ENCODE measurements at regions not wholly inside any gene's neighbourhood (a gene's known extent, or its start where the extent isn't known, plus 50 kb on each side); places are given as distances from the start of the nearest gene placed in this dataset.

DNA sequence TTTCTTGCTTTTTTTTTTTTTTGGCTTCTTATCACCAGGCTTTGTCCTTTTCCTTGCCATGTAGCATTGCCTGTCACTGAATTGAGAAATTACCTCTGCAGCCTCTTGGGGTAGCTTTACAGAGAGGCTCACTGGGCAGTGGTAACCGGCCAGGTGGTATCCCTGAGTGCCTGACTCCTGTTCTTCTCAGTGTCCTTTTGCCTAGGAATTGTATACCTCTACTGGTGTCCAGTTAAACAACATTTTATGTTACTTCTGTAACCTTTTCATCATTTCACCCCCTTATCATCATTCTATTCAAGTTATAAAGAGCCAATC lies 523.9 kb downstream of the BCL11A start:
- no peaks in the 10 kb centered on the region for H3K36me3 ChIP-seq (ENCODE audit: control insufficient read depth in 2 of 2, insufficient read depth in 2 of 2, low read length in 1 of 2)
- BruUV-seq (replicated peaks) = no TSS peak

DNA sequence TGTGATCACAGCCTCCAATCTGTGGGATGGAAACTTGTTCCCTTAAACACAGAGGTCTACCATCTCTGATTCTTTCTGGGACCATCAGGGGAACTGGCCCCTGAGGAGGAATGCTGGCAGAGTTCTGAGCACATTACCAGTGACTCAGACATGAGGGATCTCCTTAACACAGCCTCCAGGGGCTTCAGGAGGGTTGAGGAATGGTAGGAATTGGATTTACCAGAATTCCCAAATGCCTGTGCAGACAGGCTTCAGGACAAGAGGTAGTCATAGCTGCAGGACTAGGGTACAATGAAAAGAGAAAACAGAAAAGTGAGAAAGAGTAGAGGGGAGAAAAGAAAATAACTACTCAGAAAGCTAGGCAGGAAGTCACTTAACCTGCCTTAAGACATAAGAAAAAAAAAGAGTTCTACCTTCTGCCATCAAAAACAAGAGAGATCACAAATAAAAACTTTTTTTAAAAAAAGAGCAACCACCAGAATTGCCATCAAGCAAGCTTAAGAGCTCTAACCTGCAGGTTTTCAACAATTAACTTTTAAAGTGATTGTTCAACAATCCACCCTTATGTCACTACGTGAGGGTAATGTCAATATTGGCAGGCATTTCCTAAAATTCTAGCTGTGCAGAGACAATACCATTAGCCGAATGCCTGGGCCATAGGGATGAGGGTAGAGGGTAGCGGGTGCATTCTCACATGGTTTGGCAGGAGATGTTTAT lies 524.4 kb downstream of the BCL11A start:
- ATAC-seq (no peak), DNase-seq (ENCODE audit: low read depth, low spot score) (no peak), FAIRE-seq (no peak)
- ChIA-PET CTCF (interaction anchor here (0.7 kb wide), 1 partner anchor 10 kb away, joined by 3 read pairs; no protein-coding TSS in a partner anchor), SMC1A (ENCODE audit: uncharacterized antibody, unreplicated experiment) (no interaction called here), RAD21 (ENCODE audit: unreplicated experiment) (no interaction called here), POLR2A (no interaction called here)
- Histone ChIP-seq H3K27ac (ENCODE audit: control insufficient read depth, insufficient read depth) (no peak overlapping the region), H3K4me2 (ENCODE audit: control insufficient read depth, insufficient read depth) (no peak overlapping the region), H3K79me2 (ENCODE audit: control insufficient read depth, insufficient read depth, low read length) (no peaks in the 10 kb centered on the region), H3K4me1 (ENCODE audit: control insufficient read depth, insufficient read depth, low read length) (no peaks in the 10 kb centered on the region), H3K4me3 (no peak overlapping the region), H3K9me3 (replicated peaks; ENCODE audit: control insufficient read depth, insufficient read depth, low read length) (no peaks in the 10 kb centered on the region; the same call in 2 of the 3 replicates), H3K36me3 (ENCODE audit: control insufficient read depth in 2 of 2, insufficient read depth in 2 of 2, low read length in 1 of 2) (no peaks in the 10 kb centered on the region), H3K9ac (ENCODE audit: control insufficient read depth, insufficient read depth, low read length) (no peak overlapping the region), H3K27me3 (replicated peaks in 1 of 2; ENCODE audit: control insufficient read depth in 2 of 2, insufficient read depth in 2 of 2, low read length in 1 of 2) (no peaks in the 10 kb centered on the region), H4K20me1 (ENCODE audit: control insufficient read depth, insufficient read depth) (no peaks in the 10 kb centered on the region), H2AFZ (ENCODE audit: control insufficient read depth, low read depth, low read length) (no peak overlapping the region)
- TF ChIP-seq PBX3 (IDR thresholded peaks at IDR 0.05; ENCODE audit: insufficient replicate concordance, low read depth, low read length) (no peak), YBX1 (IDR thresholded peaks at IDR 0.05) (no peak), POU2F2 (IDR thresholded peaks at IDR 0.05; ENCODE audit: borderline replicate concordance, low read depth, low read length) (no peak), TARDBP (IDR thresholded peaks at IDR 0.05; ENCODE audit: borderline replicate concordance) (no peak), MXI1 (IDR thresholded peaks at IDR 0.05; ENCODE audit: low read depth, low read length) (no peak), CEBPB (IDR thresholded peaks at IDR 0.05; ENCODE audit: borderline replicate concordance in 1 of 2, low read depth in 2 of 2, low read length in 2 of 2) (no peak), HCFC1 (IDR thresholded peaks at IDR 0.05; ENCODE audit: low read length) (no peak), CREM (IDR thresholded peaks at IDR 0.05; ENCODE audit: low read depth) (no peak), CREB1 (IDR thresholded peaks at IDR 0.05; ENCODE audit: low read depth) (no peak), SIN3A (IDR thresholded peaks at IDR 0.05; ENCODE audit: low read depth, low read length) (no peak)
- in situ Hi-C loops (cut with MboI) = no loop called here
- intact Hi-C loops (cut with micrococcal nuclease; ENCODE audit: unreplicated experiment) = no loop called here
- 32% methylated on average over 3 of the region's 3 CpGs for WGBS (ENCODE audit: insufficient coverage, insufficient replicate concordance, low lambda C conversion rate, missing lambda C conversion rate)
- no TSS peak for BruUV-seq (replicated peaks)

More for the DNA sequence above, 523.9 kb downstream of the BCL11A start:
- Histone ChIP-seq H3K9ac (ENCODE audit: control insufficient read depth, insufficient read depth, low read length) (no peak overlapping the region), H3K27me3 (replicated peaks in 1 of 2; ENCODE audit: control insufficient read depth in 2 of 2, insufficient read depth in 2 of 2, low read length in 1 of 2) (no peaks in the 10 kb centered on the region), H3K9me3 (replicated peaks; ENCODE audit: control insufficient read depth, insufficient read depth, low read length) (no peaks in the 10 kb centered on the region; the same call in 2 of the 3 replicates), H3K79me2 (ENCODE audit: control insufficient read depth, insufficient read depth, low read length) (no peaks in the 10 kb centered on the region), H3K4me1 (ENCODE audit: control insufficient read depth, insufficient read depth, low read length) (no peaks in the 10 kb centered on the region), H4K20me1 (ENCODE audit: control insufficient read depth, insufficient read depth) (no peaks in the 10 kb centered on the region), H3K4me3 (no peak overlapping the region), H3K4me2 (ENCODE audit: control insufficient read depth, insufficient read depth) (no peak overlapping the region), H2AFZ (ENCODE audit: control insufficient read depth, low read depth, low read length) (no peak overlapping the region), H3K27ac (ENCODE audit: control insufficient read depth, insufficient read depth) (no peak overlapping the region)
- no peak for FAIRE-seq
- WGBS (ENCODE audit: insufficient coverage, insufficient replicate concordance, low lambda C conversion rate, missing lambda C conversion rate) = 25% methylated on average over 1 of the region's 1 CpG
- in situ Hi-C loops (cut with MboI) = no loop called here
- TF ChIP-seq CHD1 (IDR thresholded peaks at IDR 0.05; ENCODE audit: low read depth, low read length) = no peak
- ChIA-PET RAD21 (ENCODE audit: unreplicated experiment) (no interaction called here), POLR2A (no interaction called here), CTCF (no interaction called here), SMC1A (ENCODE audit: uncharacterized antibody, unreplicated experiment) (no interaction called here)
- no peak for ATAC-seq
- DNase-seq (ENCODE audit: low read depth, low spot score) = no peak
- intact Hi-C loops (cut with micrococcal nuclease; ENCODE audit: unreplicated experiment) = no loop called here

Measured in GM12878 (cell line).